GM12873 (cell line): ENCODE measurements at regions not wholly inside any gene's neighbourhood (a gene's known extent, or its start where the extent isn't known, plus 50 kb on each side); places are given as distances from the start of the nearest gene placed in this dataset.

Experiments used
- CTCF ChIP-seq: IDR thresholded peaks from 2 replicates; pipeline ENCODE4 v1.5.1; 2012; ENCODE audit warnings: low read depth, mild to moderate bottlenecking, moderate library complexity, low read length, control low read depth; ENCODE audit not compliant: insufficient read depth; ENCODE audit errors: missing control alignments

- TF ChIP-seq CTCF: no peak
Observed at GRCh38 chr13:40334616-40335015, 331.8 kb downstream of the FOXO1 start.

- TF ChIP-seq CTCF: no peak
Observed at GRCh38 chr13:40336228-40337221, 329.9 kb downstream of the FOXO1 start.

GRCh38 chr13:40337651-40338050 lies 328.8 kb downstream of the FOXO1 start:
- TF ChIP-seq CTCF: no peak

- no peak for TF ChIP-seq CTCF
Observed at GRCh38 chr13:40338217-40338616, 328.2 kb downstream of the FOXO1 start.

GRCh38 chr13:40340368-40341095 lies 325.9 kb downstream of the FOXO1 start:
- TF ChIP-seq CTCF: no peak

GRCh38 chr13:40341096-40341471 lies 325.4 kb downstream of the FOXO1 start:
- TF ChIP-seq CTCF: no peak

- TF ChIP-seq CTCF: no peak
Observed at GRCh38 chr13:40341501-40341900, 324.9 kb downstream of the FOXO1 start.
